CD4-positive, alpha-beta T cell treated with Interleukin-6 for 4 hours (primary cell): ENCODE measurements at regions not wholly inside any gene's neighbourhood (a gene's known extent, or its start where the extent isn't known, plus 50 kb on each side); places are given as distances from the start of the nearest gene placed in this dataset.
"Not testable (repeated sequence)": the region's sequence is repeated elsewhere in the genome, so short reads cannot be mapped to it uniquely, and the experiment has no call there.

Experiments
- DNase-seq: peaks from one replicate; pipeline ENCODE4 v3.0.0-alpha.2; 2020; ENCODE audit warnings: mixed read lengths

GRCh38 chr7:54153462-54153861 lies 388.7 kb upstream of the VSTM2A start:
- DNase-seq = no peak

GRCh38 chr7:54159088-54159487 lies 383.1 kb upstream of the VSTM2A start:
- no peak for DNase-seq

- DNase-seq = no peak
Observed at GRCh38 chr7:54161621-54162020, 380.6 kb upstream of the VSTM2A start.

GRCh38 chr7:54166419-54166818 lies 375.8 kb upstream of the VSTM2A start:
- no peak for DNase-seq

- DNase-seq = no peak
Observed at GRCh38 chr7:54179321-54180029, 362.7 kb upstream of the VSTM2A start.

GRCh38 chr7:54180796-54181195 lies 361.4 kb upstream of the VSTM2A start:
- DNase-seq = no peak

GRCh38 chr7:54183055-54183454 lies 359.1 kb upstream of the VSTM2A start:
- DNase-seq = no peak

GRCh38 chr7:54186336-54186735 lies 355.8 kb upstream of the VSTM2A start:
- no peak for DNase-seq

- DNase-seq = no peak
Observed at GRCh38 chr7:54187886-54188685, 354.1 kb upstream of the VSTM2A start.

GRCh38 chr7:54188843-54189242 lies 353.3 kb upstream of the VSTM2A start:
- no peak for DNase-seq

GRCh38 chr7:54189330-54189729 lies 352.8 kb upstream of the VSTM2A start:
- no peak for DNase-seq

GRCh38 chr7:54201501-54201900 lies 340.7 kb upstream of the VSTM2A start:
- DNase-seq = no peak

GRCh38 chr7:54215424-54215823 lies 326.8 kb upstream of the VSTM2A start:
- no peak for DNase-seq

GRCh38 chr7:54226030-54226429 lies 316.1 kb upstream of the VSTM2A start:
- DNase-seq = not testable (repeated sequence)

- no peak for DNase-seq
Observed at GRCh38 chr7:54242776-54243175, 299.4 kb upstream of the VSTM2A start.

GRCh38 chr7:54245020-54245419 lies 297.2 kb upstream of the VSTM2A start:
- no peak for DNase-seq

GRCh38 chr7:54249686-54250085 lies 292.5 kb upstream of the VSTM2A start:
- no peak for DNase-seq

- DNase-seq = no peak
Observed at GRCh38 chr7:54252256-54253035, 289.7 kb upstream of the VSTM2A start.

- DNase-seq = no peak
Observed at GRCh38 chr7:54253036-54253373, 289.2 kb upstream of the VSTM2A start.

GRCh38 chr7:54255242-54255641 lies 286.9 kb upstream of the VSTM2A start:
- DNase-seq = no peak

- DNase-seq = no peak
Observed at GRCh38 chr7:54259185-54259584, 283.0 kb upstream of the VSTM2A start.

- DNase-seq = no peak
Observed at GRCh38 chr7:54260941-54261371, 281.2 kb upstream of the VSTM2A start.

- DNase-seq = no peak
Observed at GRCh38 chr7:54278847-54279246, 263.3 kb upstream of the VSTM2A start.
